ENCODE measurements at regions not wholly inside any gene's neighbourhood (a gene's known extent, or its start where the extent isn't known, plus 50 kb on each side); places are given as distances from the start of the nearest gene placed in this dataset.
"Not testable (repeated sequence)": the region's sequence is repeated elsewhere in the genome, so short reads cannot be mapped to it uniquely, and the experiment has no call there.

- peak in 1 of 2 donors; percentile 8 for DNase-seq (ENCODE audit: low read depth in 2 of 2)
Measured at GRCh38 chr1:148264374-148265276, 112.5 kb upstream of the NBPF11 start.

DNA sequence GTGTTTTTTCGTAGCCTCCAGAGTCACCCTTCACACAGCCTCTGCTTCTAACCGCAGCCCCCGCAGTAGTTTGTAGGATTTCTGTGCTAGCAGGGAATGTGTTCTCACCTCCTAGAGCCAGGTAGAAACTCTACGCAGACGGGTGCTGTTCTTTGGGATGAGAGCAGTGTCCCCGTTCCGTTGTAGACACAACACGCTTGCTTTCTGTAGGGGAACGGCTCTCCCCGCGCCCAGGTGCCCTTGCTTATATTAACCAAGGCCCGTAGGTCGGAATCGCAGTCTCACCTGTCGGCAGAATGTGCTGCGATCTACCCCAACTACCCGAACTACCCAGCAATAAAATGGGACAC, 111.8 kb upstream of the NBPF11 start:
- DNase-seq (ENCODE audit: low read depth in 2 of 2): peak in 1 of 2 donors; percentile 11

DNA sequence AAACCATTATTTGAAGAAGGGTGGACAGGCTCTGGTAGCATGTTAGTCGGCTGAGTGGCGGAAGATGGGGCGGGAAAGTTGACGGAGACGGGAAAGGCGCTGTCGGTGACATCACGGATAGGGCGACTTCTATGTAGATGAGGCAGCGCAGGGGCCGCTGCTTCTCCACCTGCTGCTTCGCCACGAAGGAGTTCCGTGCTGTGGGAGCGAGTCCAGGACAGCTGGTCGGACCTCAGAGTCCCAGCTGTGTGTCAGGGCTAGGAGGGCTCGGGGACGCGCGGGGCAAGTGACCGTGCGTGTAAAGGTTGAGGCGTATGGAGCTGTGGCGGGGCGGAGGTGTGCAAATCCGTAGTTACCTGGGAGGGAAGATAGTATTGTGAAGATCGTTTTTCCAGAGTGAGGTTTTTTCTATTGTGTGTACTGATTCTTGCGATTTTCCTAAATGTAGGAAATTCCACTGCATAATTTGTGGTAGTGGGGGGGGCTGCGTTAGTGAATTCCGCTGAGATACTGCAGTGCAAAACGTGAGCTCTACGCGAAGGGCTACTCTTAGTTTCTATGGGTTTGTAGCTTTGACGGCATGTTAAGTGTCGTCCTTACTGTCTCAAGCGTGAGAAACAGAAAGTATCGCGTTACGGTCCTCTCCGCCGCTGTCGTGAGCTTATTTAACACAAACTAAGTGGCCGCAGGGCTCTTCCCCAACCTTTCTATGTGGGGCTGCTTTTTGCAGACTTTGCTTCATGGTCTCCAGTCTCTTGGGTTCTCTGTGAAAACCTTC, 111.2 kb upstream of the NBPF11 start:
- DNase-seq (ENCODE audit: low read depth in 2 of 2): peak; percentile 35 to 53

- DNase-seq (ENCODE audit: low read depth in 2 of 2): not testable (repeated sequence)
Measured at GRCh38 chr1:148261684-148262083, 109.6 kb upstream of the NBPF11 start.

DNA sequence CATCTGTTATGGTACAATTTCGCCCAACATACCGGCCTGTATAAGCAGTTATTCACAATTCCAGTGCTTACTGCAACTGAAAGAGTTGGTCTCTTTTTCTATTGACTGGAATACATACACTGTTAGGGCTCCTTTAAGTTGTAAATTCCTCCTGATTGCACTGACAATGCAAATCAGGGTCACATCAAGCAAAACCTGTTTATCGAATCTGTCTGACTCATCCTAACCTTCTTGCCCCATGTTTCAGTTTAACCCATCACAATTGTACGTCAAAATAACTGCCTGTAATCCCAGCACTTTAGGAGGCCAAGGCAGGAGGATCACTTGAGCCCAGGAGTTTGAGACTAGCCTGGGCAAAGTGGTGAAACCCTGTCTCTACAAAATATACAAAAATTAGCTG, 105.8 kb upstream of the NBPF11 start:
- DNase-seq (ENCODE audit: low read depth in 2 of 2): not testable (repeated sequence)

DNA sequence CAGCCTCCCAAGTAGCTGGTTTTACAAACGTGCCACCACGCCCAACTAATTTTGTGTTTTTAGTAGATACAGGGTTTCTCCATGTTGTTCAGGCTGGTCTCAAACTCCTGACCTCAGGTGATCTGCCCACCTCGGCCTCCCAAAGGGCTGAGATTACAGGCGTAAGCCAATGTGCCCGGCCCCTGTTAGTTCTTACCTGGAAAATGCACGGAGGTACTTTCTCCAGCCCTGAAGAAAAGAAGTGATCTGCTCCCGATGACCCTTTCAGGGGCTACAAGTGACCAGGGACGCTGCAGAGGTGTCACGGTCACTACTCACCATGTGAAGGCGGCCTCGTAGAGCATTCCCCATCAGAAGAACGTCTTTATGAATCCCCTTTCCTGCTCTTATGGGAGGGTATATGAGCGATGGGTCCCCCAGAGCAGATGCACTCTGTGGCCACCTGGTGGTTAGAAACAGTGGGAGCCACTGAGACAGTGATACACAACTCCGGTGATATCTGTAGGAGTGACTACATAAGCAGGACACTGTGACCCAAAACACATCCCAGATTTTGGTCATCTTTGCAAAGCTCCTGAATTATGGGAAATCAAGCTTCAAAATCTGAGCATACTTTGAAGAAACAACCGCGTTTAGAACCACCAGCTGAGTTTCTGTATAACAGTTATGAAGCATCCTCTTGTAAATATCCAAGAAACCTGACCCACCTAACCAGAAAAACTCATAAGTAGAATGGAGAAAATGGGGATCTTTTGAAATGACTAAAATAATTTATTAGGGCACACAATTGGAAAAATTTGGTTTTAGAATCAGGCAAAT, 102.7 kb upstream of the NBPF11 start:
- DNase-seq (ENCODE audit: low read depth in 2 of 2): not testable (repeated sequence)

DNA sequence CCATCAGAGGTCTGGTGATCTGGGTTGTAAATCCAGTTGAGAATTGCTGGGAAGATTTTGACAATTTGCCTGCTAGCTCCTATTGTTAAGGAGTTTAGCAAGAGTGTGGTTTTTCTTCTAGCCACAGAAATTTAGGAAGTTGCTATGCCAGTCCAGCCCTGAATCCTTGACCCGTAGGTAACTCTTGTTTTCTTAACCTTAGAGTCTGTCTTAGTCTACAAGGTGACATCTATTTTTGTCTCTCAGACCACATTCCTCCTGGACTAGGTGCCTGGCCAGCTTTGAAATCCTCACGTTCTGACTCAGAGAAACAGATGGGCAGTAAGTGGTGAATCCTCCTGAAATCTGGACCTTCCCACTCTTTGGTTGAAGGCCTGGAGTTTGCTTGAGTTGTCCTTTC, 101.7 kb upstream of the NBPF11 start:
- DNase-seq (ENCODE audit: low read depth in 2 of 2): not testable (repeated sequence)

- not testable (repeated sequence) for DNase-seq (ENCODE audit: low read depth in 2 of 2)
Measured at GRCh38 chr1:148248798-148249197, 96.7 kb upstream of the NBPF11 start.

DNA sequence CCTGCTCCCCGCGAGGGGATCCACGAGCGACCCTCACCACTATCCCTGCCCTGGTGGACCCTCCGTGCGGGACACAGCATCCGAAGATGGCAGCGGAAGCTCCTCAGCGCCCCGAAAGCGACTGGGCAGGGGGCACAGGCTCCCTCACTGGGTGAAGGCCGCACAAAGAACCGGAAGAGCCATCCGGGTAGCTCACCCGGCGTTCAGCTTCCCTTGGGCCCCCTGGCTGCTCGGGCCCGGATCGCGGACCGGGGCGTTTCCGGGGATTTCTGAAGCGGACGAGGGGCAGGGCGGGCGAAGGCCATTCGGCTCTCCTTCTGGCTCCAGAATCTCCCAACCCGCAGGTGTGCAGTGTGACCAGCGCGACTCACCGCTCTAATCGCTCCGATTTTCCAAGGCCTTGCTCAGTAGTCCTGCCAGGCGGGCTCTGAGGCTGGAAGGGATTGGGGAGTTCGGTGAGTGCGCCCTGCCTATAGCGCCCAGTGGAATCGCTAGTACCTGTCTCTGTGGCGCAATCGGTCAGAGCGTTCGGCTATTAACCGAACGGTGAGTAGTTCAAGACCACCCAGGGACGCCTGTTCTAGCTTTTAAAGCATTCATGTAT, 94.3 kb upstream of the NBPF11 start:
- DNase-seq (ENCODE audit: low read depth in 2 of 2): not testable (repeated sequence)

GRCh38 chr1:148245843-148246242, 93.8 kb upstream of the NBPF11 start:
- DNase-seq (ENCODE audit: low read depth in 2 of 2): not testable (repeated sequence)

DNA sequence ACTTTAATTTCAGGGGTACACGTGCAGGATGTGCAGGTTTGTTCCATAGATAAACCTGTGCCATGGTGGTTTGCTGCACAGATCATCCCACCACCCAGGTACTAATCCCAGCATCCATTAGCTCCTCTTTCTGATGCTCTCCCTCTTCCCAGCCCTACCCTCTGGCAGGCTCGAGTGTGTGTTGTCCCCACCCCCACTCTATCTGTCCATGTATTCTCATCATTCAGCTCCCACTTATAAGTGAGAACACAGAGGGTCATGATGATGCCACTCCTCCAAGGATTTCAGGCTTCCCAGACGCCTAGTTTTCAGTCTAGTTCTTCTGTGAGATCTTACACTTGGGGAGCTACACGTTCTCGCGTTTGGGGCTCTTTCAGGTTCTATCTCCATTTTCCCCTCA, 93.4 kb upstream of the NBPF11 start:
- DNase-seq (ENCODE audit: low read depth in 2 of 2): not testable (repeated sequence)

DNA sequence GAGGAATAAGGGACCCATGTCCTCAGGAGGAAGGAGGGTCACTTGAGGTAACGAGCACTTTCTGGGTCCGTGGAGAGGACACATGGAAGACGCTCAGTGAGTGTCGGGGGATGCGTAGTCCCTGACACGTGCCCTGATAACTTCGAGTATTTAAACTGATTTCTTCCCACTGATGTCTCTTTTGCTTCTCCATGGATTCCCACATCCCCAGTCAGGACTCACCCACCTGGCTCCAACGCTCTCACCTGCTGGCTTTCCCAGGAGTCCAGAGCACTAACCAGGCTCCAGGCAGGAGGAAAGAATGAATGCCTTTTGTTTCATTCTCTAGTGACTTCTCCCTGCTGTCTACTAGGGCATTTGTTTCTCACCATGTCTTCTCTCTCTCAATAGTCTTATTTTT, 81.2 kb upstream of the NBPF11 start:
- DNase-seq (ENCODE audit: low read depth in 2 of 2): not testable (repeated sequence)

DNA sequence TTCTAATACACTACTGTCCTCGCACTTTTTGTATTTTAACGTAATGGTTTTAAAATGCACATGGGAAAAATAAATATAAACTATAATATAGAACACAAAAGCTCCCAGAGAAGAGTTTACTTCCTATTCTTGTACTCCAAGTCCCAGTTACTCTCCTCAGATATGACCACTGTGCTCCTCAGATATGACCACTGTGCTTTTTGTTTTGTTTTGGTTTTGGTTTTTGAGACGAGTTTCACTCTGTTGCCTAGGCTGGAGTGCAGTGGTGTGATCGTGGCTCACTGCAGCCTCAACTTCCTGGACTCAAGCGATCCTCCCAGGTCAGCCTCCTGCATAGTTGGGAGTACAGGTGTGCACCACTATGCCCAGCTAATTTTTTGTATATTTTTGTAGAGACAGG, 76.8 kb upstream of the NBPF11 start:
- not testable (repeated sequence) for DNase-seq (ENCODE audit: low read depth in 2 of 2)

DNA sequence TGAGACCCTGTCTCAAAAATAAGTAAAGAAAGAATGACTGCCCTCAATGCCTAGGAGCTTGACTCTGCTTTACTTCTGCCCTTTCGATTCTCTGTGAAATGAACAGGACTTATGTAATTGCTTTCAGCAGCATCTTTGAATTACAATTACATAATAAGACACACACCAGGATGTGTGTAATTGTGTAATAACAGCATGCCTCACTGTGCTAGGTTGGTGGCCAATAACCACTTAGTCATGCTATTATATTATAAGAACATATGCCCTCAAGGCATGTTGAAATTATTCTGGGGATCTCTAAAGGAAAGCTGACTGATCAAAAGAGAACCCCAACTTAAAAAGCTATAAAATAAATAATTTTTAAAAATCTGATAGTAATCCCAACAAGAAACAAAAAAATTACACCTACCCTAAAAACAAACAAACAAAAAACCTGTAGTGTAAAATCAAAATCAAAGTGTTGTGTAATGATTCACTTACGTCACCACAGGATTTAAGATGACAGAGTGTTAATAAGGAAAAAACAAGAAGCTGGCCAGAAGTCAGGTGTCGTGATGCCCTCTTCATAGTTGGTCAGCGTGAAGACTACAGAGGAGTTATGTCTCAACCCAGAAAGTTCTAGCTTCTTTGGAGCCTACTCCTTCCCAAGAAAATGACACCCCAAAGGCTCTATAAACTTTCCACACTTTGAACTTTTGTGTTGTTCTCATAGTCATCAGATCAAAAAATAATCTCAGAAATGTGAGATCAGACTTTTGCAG, 70.5 kb upstream of the NBPF11 start:
- DNase-seq (ENCODE audit: low read depth in 2 of 2): not testable (repeated sequence)

- not testable (repeated sequence) for DNase-seq (ENCODE audit: low read depth in 2 of 2)
Measured at GRCh38 chr1:148221593-148221992, 69.5 kb upstream of the NBPF11 start.

DNA sequence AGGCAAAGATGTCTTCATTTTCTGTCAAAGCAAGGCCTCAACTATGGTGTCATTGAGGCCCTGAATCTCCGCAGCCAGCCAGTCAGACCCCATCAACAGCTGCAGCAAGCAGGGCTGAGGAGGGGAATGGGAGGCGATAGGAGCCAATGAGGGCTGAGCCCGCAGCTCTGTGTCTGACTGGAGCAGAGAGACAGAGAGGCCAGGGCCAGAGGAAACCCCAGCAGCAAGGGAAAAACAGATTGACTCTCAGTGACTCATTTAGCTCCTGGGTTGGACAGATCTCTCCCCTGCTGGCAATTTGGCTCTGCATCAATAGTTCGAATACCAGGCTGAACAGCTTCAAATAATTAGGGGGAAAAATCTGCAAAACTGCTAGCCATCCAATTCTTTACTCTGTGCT, 67.1 kb upstream of the NBPF11 start:
- not testable (repeated sequence) for DNase-seq (ENCODE audit: low read depth in 2 of 2)

GRCh38 chr1:148211191-148211590, 59.1 kb upstream of the NBPF11 start:
- not testable (repeated sequence) for DNase-seq (ENCODE audit: low read depth in 2 of 2)

DNA sequence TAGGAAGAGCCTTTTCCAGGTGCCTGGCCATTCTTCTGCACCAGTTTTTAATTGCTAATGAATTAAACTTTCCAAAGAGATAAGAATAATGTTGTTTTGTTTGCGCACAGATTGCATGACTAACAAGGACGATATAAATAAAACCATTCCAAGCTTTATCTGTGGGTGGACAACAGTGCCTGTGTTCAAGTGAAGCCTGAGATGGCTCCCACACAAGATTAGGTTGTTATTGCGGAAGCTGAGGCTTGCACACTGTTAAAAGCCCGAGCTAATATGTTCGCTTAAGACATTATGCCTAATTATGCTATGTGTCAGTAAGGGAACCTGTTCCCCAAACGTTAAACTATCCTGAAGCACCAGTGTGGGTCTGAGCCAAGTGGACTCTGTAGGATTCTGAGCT, 58.5 kb upstream of the NBPF11 start:
- DNase-seq (ENCODE audit: low read depth in 2 of 2): not testable (repeated sequence)

- not testable (repeated sequence) for DNase-seq (ENCODE audit: low read depth in 2 of 2)
Measured at GRCh38 chr1:148210166-148210565, 58.1 kb upstream of the NBPF11 start.

DNA sequence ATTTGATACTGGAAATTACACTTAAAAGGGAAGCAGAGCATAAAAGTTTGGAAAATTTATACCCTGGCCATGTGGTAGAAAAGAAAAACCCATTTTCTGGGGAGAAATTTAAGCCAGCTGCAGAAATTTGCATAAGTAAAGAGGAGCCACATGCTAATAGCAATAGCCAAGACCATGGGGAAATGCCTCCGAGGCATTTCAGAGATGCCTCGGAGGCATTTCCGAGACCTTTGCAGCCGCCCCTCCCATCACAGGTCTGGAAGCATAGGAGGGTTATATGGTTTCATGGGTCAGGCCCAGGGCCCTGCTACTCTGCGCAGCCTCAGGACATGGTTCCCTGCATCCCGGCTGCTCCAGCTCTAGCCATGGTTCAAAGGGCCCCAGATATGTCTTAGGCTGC, 49.9 kb upstream of the NBPF11 start:
- DNase-seq (ENCODE audit: low read depth in 2 of 2): not testable (repeated sequence)

Measured in stimulated activated CD8-positive, alpha-beta memory T cell treated with anti-CD3 and anti-CD28 coated beads, Interleukin-2, amount 100 ng/mL, for 48 hours (primary cell).